SIG-M5 treated with dmso at 0.1 percent for 504 hours (cell line): ENCODE measurements at regions not wholly inside any gene's neighbourhood (a gene's known extent, or its start where the extent isn't known, plus 50 kb on each side); places are given as distances from the start of the nearest gene placed in this dataset.
"Not testable (repeated sequence)": the region's sequence is repeated elsewhere in the genome, so short reads cannot be mapped to it uniquely, and the experiment has no call there.

Source experiments
- DNase-seq: peaks from one replicate; lab custom pipeline; 2025; ENCODE audit not compliant: unreplicated experiment; lab: John Stamatoyannopoulos, UW

- no peak for DNase-seq
Observed at GRCh38 chr5:115751176-115751575, 65.3 kb downstream of the CDO1 start.

DNA sequence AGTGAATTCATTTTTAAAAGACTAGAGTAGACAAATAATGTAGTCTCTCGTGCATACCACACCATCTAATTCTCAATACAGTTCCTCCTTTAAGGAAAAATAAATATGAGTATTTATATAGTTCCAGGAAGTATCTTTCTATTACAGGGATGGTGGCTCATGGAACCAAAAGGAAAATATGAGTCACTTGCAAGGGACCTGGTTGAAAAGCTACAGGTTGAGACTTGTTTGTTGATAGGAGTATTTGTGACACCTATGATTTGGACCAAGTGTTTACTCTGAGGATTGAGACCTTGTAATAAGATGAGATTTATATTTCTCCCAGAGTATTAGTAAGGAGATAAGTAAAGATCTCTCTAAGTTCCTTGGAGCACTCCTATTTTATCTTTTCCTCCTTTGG, 67.4 kb downstream of the CDO1 start:
- peak; percentile 8 for DNase-seq

DNA sequence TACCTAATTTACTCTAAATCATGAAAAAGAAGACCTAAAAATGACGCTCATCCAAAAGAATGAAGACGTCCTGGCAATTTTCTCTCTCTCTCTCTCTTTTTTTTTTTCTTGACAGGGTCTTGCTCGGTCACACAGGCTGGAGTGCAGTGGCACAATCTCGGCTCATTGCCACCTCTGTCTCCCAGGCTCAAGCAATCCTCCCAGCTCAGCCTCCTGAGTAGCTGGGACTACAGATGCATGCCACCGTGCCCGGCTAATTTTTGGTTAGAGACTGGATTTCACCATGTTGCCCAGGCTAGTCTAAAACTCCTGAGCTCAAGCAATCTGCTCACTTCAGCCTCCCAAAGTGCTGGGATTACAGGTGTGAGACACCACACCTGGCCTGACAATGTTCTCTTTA, 77.2 kb downstream of the CDO1 start:
- DNase-seq: not testable (repeated sequence)

- no peak for DNase-seq
Observed at GRCh38 chr5:115738830-115739229, 77.6 kb downstream of the CDO1 start.

DNA sequence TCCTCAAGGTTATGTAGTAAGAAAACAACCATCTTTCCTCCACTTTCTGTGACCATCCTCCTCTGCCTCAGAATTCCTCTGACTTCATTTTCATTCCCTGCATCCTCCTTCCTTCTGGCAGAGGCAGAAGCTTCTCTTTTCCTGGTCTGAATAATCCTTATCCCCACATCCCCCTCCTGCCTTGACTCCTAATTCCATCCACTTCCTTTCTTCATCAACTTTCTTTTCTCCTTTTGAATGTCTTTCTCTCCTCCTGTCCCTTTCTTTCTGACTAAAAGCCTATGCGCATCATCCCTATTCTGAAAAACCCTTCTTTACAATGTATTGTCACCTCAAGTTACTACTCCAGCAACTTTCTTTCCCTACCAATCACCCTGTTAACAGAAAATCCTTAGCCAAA, 79.0 kb downstream of the CDO1 start:
- DNase-seq: no peak

GRCh38 chr5:115736690-115737005, 79.8 kb downstream of the CDO1 start:
- DNase-seq: no peak

- no peak for DNase-seq
Observed at GRCh38 chr5:115736004-115736689, 80.3 kb downstream of the CDO1 start.

GRCh38 chr5:115735108-115735998, 81.1 kb downstream of the CDO1 start:
- no peak for DNase-seq

DNA sequence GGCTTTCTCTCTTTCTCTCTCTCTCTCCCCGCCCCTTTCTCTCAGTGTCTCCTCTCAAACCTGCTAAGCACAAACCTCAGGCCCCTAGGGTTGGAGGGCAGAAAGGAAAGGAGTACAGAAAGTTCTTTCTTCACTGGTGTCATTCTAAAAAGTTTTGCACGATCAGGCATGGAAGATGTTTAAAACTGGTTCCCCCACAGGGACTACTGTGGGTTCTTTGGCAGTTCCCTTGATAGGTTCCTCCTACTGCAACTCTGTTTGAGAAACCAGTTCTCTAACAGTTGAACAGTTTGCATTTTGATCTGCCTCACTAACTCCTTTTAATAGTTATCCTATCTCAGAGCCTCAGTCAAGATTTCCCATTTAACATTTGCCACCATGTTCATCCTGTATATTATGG, 82.9 kb downstream of the CDO1 start:
- no peak for DNase-seq

GRCh38 chr5:115732026-115732425, 84.4 kb downstream of the CDO1 start:
- no peak for DNase-seq

DNA sequence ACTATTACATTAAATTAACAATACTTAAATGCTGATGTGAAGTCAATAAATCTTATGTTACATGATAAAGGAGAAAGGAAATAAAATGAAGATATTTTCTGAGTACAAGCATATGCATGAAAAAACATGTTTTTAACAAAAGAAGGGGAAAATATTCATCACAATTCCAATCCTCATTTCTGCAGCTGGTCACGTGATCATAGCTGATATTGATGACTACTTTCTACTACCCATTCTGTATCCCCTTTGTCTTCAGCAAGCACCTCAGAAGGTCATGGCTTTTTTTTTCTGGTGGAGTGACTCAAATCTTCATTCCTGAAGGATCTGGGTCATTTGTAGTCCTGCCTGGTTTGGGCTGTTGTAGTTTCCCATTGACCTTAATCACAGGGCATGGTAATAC, 90.9 kb downstream of the CDO1 start:
- no peak for DNase-seq

- no peak for DNase-seq
Observed at GRCh38 chr5:115723220-115723619, 93.2 kb downstream of the CDO1 start.

GRCh38 chr5:115720888-115721287, 95.1 kb upstream of the TMED7 start:
- no peak for DNase-seq

GRCh38 chr5:115718927-115719326, 93.1 kb upstream of the TMED7 start:
- no peak for DNase-seq

GRCh38 chr5:115713408-115713807, 87.6 kb upstream of the TMED7 start:
- DNase-seq: no peak

DNA sequence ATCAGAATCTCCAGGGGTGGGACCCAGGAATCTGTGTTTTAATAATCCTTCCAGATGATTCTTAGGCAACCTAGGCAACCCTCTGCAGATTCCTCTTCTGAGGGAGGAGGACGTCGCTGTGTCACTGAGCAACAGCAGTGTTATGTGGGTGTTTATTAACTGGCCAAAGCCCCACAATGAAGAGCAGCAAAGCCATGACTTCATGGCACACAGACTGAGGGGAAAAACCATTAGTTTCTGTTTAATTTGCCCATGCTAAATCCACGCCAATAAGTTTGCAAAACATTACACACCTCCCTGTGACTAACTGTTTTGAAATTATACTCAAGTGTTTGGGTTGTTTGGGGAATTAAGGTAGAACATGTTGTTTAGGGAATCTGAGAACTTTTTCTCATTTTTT, 83.7 kb upstream of the TMED7 start:
- DNase-seq: no peak

DNA sequence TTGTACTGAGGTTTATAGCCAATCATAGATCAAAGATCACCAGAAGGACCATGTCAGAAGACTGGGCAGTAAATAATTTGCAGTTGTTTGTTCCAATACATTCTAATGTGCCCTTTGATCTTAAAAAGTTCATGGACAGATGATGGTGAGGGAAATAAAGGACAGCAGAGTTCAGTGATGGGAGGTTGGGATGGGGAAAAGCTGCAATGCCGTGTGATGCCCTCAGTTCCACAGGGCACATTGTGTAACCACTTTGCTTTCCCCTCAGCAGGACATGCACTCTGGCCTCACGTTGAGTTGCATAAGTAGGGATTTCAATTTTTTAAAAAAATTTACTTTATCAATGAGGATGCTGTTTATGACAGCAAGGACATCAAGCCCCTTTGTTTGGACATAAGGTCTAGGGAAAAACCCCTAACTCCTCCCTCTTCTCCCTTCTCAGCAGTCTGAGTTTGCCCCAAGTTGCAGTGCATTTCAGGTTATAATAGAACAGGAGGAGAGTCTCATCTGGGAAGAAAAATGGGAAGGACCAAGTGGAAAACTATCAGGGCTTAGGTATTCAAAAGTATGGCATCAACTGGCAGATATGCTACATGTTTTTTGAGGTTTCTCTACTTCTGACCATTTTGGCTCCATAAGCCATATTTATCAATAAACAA, 83.1 kb upstream of the TMED7 start:
- no peak for DNase-seq

DNA sequence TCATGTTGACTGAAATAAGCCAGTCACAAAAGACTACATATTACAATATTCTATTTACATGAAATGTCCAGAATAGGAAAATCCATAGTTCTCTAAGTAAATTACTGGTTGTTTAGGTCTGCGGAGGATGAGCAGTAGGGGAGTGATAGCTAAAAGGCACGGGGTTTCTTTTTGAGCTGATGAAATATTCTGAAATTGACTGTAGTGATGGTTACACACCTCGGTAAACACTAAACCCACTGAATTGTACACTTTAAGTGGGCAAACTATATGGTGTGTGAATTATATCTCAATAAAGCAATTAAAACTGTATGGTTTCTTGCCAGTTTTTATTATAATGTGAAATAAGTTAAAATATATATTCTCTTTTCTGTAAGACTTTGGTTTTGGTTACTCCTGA, 77.7 kb upstream of the TMED7 start:
- DNase-seq: no peak

- DNase-seq: no peak
Observed at GRCh38 chr5:115702025-115702424, 76.2 kb upstream of the TMED7 start.

GRCh38 chr5:115699967-115700366, 74.1 kb upstream of the TMED7 start:
- no peak for DNase-seq

DNA sequence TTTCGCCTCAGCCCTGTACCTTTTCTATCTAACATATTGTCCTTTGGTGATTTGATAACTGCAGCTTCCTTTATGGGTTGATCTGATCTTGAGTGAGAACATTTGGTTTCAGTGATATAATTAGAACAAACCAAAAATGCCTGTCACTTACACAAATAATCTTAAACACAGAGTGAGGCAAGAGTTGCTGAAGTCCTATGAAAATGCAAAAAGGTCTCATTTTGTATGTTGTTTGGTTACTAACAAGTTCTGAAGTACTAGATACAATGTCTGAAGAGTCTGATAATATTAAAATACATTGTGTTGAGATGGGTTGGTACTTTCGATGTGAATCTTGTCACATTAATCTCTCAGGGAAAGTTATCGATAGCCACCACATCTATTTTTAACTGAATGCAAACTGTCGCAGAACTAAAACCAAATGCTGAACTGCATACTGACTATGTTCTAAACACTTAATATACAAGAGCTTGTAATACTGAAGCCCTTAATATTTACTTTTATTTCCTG, 70.4 kb upstream of the TMED7 start:
- no peak for DNase-seq

DNA sequence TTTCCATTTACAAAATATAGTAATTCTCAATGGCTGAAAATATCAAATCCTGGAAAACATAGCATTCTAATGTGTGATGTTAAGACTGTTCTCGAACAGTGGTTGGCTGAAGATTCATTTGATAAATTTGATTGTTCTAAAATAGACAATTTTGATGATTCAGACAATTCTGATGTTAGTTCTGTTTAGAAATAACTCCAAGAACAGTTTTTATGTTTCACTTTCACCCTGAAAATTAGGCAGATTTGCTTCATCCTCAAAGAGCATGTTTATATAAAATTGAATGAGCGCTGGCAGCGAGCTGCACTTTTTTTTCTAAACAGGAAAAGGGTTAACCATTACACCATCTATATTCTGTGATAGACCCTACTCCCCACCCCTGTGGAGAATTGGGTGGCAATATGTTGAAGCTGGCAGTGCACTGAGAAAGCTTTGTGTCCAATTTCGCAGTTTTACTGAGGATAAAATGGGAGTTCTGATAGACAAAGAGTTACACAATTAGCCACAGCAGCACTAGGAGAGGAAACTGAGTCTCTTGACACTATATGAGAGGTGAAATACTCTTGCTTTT, 69.6 kb upstream of the TMED7 start:
- DNase-seq: no peak
